ENCODE measurements at regions not wholly inside any gene's neighbourhood (a gene's known extent, or its start where the extent isn't known, plus 50 kb on each side); places are given as distances from the start of the nearest gene placed in this dataset.

GRCh38 chr4:38378478-38378877, 285.5 kb upstream of the KLF3 start:
- Histone ChIP-seq H3K4me2 (replicated peaks; ENCODE audit: low read depth, low read length, poor library complexity, severe bottlenecking) (no peak overlapping the region), H3K9ac (ENCODE audit: low read length) (no peak overlapping the region), H2AFZ (ENCODE audit: insufficient read depth, low read depth, low read length, poor library complexity, severe bottlenecking) (no peak overlapping the region), H3K9me3 (ENCODE audit: control extremely low read depth in 1 of 3, control insufficient read depth in 2 of 3, insufficient read depth in 1 of 3, low read length in 2 of 3) (no peaks in the 10 kb centered on the region), H4K20me1 (ENCODE audit: control insufficient read depth, insufficient read depth, low read length, poor library complexity, severe bottlenecking) (no peaks in the 10 kb centered on the region), H3K27ac (ENCODE audit: low read length in 2 of 2) (no peak overlapping the region), H3K27me3 (replicated peaks in 1 of 4; ENCODE audit: control extremely low read depth in 1 of 4, control insufficient read depth in 3 of 4, insufficient read depth in 4 of 4, low read length in 3 of 4) (peaks cover 0 to 2% (median 0%) of the 10 kb centered on the region in 4 experiments), H3K4me1 (ENCODE audit: control insufficient read depth in 2 of 2, insufficient read depth in 2 of 2, low read length in 2 of 2) (no peaks in the 10 kb centered on the region), H3K4me3 (ENCODE audit: control extremely low read depth in 1 of 5, extremely low read depth in 1 of 5, insufficient read depth in 1 of 5, low read depth in 2 of 5, low read length in 4 of 5) (no peak overlapping the region), H3K79me2 (ENCODE audit: control insufficient read depth, insufficient read depth, low read length) (no peaks in the 10 kb centered on the region), H3K36me3 (replicated peaks in 1 of 2; ENCODE audit: control extremely low read depth in 1 of 2, control insufficient read depth in 1 of 2, extremely low read depth in 1 of 2, insufficient read depth in 2 of 2, low read length in 1 of 2) (no peaks in the 10 kb centered on the region)
- ChIA-PET CTCF (no interaction called here), POLR2A (no interaction called here)
- intact Hi-C loops (cut with micrococcal nuclease), result no loop called here
- H3K9me3 Mint-ChIP-seq (ENCODE audit: insufficient read depth), result no peaks in the 10 kb centered on the region
- TF ChIP-seq, protein P1, sequence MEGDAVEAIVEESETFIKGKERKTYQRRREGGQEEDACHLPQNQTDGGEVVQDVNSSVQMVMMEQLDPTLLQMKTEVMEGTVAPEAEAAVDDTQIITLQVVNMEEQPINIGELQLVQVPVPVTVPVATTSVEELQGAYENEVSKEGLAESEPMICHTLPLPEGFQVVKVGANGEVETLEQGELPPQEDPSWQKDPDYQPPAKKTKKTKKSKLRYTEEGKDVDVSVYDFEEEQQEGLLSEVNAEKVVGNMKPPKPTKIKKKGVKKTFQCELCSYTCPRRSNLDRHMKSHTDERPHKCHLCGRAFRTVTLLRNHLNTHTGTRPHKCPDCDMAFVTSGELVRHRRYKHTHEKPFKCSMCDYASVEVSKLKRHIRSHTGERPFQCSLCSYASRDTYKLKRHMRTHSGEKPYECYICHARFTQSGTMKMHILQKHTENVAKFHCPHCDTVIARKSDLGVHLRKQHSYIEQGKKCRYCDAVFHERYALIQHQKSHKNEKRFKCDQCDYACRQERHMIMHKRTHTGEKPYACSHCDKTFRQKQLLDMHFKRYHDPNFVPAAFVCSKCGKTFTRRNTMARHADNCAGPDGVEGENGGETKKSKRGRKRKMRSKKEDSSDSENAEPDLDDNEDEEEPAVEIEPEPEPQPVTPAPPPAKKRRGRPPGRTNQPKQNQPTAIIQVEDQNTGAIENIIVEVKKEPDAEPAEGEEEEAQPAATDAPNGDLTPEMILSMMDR (IDR thresholded peaks at IDR 0.05), result no peak
- peaks cover 3% of the 10 kb centered on the region for H3K27me3 Mint-ChIP-seq
- no peak overlapping the region for H3K27ac Mint-ChIP-seq
- no peak overlapping the region for H3K4me3 Mint-ChIP-seq
- DNase-seq (no peak), ATAC-seq (ENCODE audit: low read depth) (no peak)
- WGBS (ENCODE audit: insufficient coverage), result 100% methylated on average over 1 of the region's 3 CpGs
- H3K4me1 Mint-ChIP-seq, result no peaks in the 10 kb centered on the region

GRCh38 chr4:38381788-38382187, 282.2 kb upstream of the KLF3 start:
- H3K79me2 ChIP-seq (ENCODE audit: control insufficient read depth, insufficient read depth, low read length), result no peaks in the 10 kb centered on the region
- no peak overlapping the region for H3K4me2 ChIP-seq (replicated peaks; ENCODE audit: low read depth, low read length, poor library complexity, severe bottlenecking)
- H3K9me3 ChIP-seq (ENCODE audit: control extremely low read depth in 1 of 3, control insufficient read depth in 2 of 3, insufficient read depth in 1 of 3, low read length in 2 of 3), result no peaks in the 10 kb centered on the region
- H4K20me1 ChIP-seq (ENCODE audit: control insufficient read depth, insufficient read depth, low read length, poor library complexity, severe bottlenecking), result no peaks in the 10 kb centered on the region
- no peak overlapping the region for H3K27ac ChIP-seq (ENCODE audit: low read length in 2 of 2)
- no peak for DNase-seq
- Mint-ChIP-seq H3K27ac (no peak overlapping the region), H3K4me3 (no peak overlapping the region), H3K27me3 (peaks cover 7% of the 10 kb centered on the region), H3K9me3 (ENCODE audit: insufficient read depth) (no peaks in the 10 kb centered on the region), H3K4me1 (no peaks in the 10 kb centered on the region)
- no peaks in the 10 kb centered on the region for H3K36me3 ChIP-seq (replicated peaks in 1 of 2; ENCODE audit: control extremely low read depth in 1 of 2, control insufficient read depth in 1 of 2, extremely low read depth in 1 of 2, insufficient read depth in 2 of 2, low read length in 1 of 2)
- CTCF ChIA-PET, result no interaction called here
- POLR2A ChIA-PET, result no interaction called here
- TF ChIP-seq, protein P1 (IDR thresholded peaks at IDR 0.05), result no peak
- no peak for TF ChIP-seq EZH2 (IDR thresholded peaks at IDR 0.05; ENCODE audit: borderline replicate concordance, insufficient read depth, low read depth, low read length, poor library complexity, severe bottlenecking)
- 97% methylated on average over 5 of the region's 6 CpGs for WGBS (ENCODE audit: insufficient coverage)
- no peak overlapping the region for H2AFZ ChIP-seq (ENCODE audit: insufficient read depth, low read depth, low read length, poor library complexity, severe bottlenecking)
- H3K9ac ChIP-seq (ENCODE audit: low read length), result no peak overlapping the region
- no peak for ATAC-seq (ENCODE audit: low read depth)
- H3K4me3 ChIP-seq (ENCODE audit: control extremely low read depth in 1 of 5, extremely low read depth in 1 of 5, insufficient read depth in 1 of 5, low read depth in 2 of 5, low read length in 4 of 5), result no peak overlapping the region
- peaks cover 0 to 2% (median 0%) of the 10 kb centered on the region in 4 experiments for H3K27me3 ChIP-seq (replicated peaks in 1 of 4; ENCODE audit: control extremely low read depth in 1 of 4, control insufficient read depth in 3 of 4, insufficient read depth in 4 of 4, low read length in 3 of 4)
- intact Hi-C loops (cut with micrococcal nuclease), result no loop called here
- no peaks in the 10 kb centered on the region for H3K4me1 ChIP-seq (ENCODE audit: control insufficient read depth in 2 of 2, insufficient read depth in 2 of 2, low read length in 2 of 2)

Data from B cell (primary cell).